ENCODE measurements at regions not wholly inside any gene's neighbourhood (a gene's known extent, or its start where the extent isn't known, plus 50 kb on each side); places are given as distances from the start of the nearest gene placed in this dataset.

- Histone ChIP-seq H3K79me1 (ENCODE audit: insufficient read depth, low read depth, low read length, poor library complexity, severe bottlenecking) (no peaks in the 10 kb centered on the region), H3K18ac (ENCODE audit: insufficient read length, low read depth, low read length) (no peak overlapping the region), H3K23ac (ENCODE audit: insufficient read length, low read depth, low read length) (no peak overlapping the region), H3K27me3 (ENCODE audit: insufficient read depth, low read length) (no peaks in the 10 kb centered on the region), H3K4me1 (ENCODE audit: insufficient read depth, low read length) (no peaks in the 10 kb centered on the region), H2BK12ac (ENCODE audit: insufficient read length, low read depth, low read length) (no peak overlapping the region), H2BK5ac (ENCODE audit: insufficient read length, low read length) (no peak overlapping the region), H4K91ac (ENCODE audit: insufficient read length, low read depth, low read length) (no peak overlapping the region), H3K4ac (ENCODE audit: low read depth, low read length) (no peak overlapping the region), H2AK5ac (ENCODE audit: insufficient read length, low read length) (no peak overlapping the region), H4K8ac (replicated peaks; ENCODE audit: insufficient read length, low read depth, low read length) (no peak overlapping the region), H4K5ac (ENCODE audit: insufficient read length, low read depth, low read length) (no peak overlapping the region), H2BK15ac (ENCODE audit: low read depth, low read length) (no peak overlapping the region), H3K27ac (ENCODE audit: insufficient read length, low read depth, low read length) (no peak overlapping the region), H2AFZ (ENCODE audit: low read length) (no peak overlapping the region), H3K79me2 (ENCODE audit: insufficient read depth, low read length) (no peaks in the 10 kb centered on the region), H2BK20ac (ENCODE audit: low read depth, low read length, poor library complexity, severe bottlenecking) (no peak overlapping the region), H3T11ph (ENCODE audit: low read length) (no peak overlapping the region), H3K9me3 (ENCODE audit: control insufficient read depth, low read depth, low read length) (no peaks in the 10 kb centered on the region), H3K23me2 (ENCODE audit: insufficient read length, low read depth, low read length, poor library complexity, severe bottlenecking) (no peaks in the 10 kb centered on the region), H3K9ac (ENCODE audit: extremely low read depth, insufficient read length, low read length) (no peak overlapping the region), H4K20me1 (ENCODE audit: control insufficient read depth, insufficient read depth, insufficient read length) (no peaks in the 10 kb centered on the region), H3K56ac (ENCODE audit: insufficient read length, low read depth, low read length) (no peak overlapping the region), H3K4me2 (ENCODE audit: insufficient read depth, insufficient read length, low read length) (no peak overlapping the region), H2BK120ac (ENCODE audit: low read depth, low read length, poor library complexity, severe bottlenecking) (no peak overlapping the region), H3K14ac (ENCODE audit: insufficient read depth, low read length) (no peak overlapping the region)
- no peaks in the 10 kb centered on the region for H3K27me3 Mint-ChIP-seq (ENCODE audit: low read depth)
- no peak overlapping the region for H3K27ac Mint-ChIP-seq
- H3K9me3 Mint-ChIP-seq: peaks cover under 1 to 9% of the 10 kb centered on the region in 2 experiments; a peak in 2 of 5 replicates
- H3K4me3 Mint-ChIP-seq: no peak overlapping the region
- TF ChIP-seq CTCF (conservative IDR thresholded peaks at IDR 0.05): no peak
- H3K36me3 Mint-ChIP-seq (ENCODE audit: insufficient read depth in 1 of 3, low read depth in 3 of 3): 0 out of 7 replicates have a peak, but pooled peaks cover 0 to 4% (median 0%) of the 10 kb centered on the region in 3 experiments
- H3K4me1 Mint-ChIP-seq: no peaks in the 10 kb centered on the region
- no peak for DNase-seq
- WGBS (ENCODE audit: extremely low coverage, insufficient read length, low lambda C conversion rate): no CpG with 5 or more reads among the region's 9 CpGs
Measured at GRCh38 chr14:40784860-40785259, 821.8 kb upstream of the LRFN5 start.
